GM19395 (cell line): ENCODE measurements at regions not wholly inside any gene's neighbourhood (a gene's known extent, or its start where the extent isn't known, plus 50 kb on each side); places are given as distances from the start of the nearest gene placed in this dataset.

Experiments
- ATAC-seq: cut with Tn5 transposase; IDR thresholded peaks from one replicate; pipeline ENCODE4 v1.9.1; 2021; ENCODE audit warnings: mild to moderate bottlenecking, moderate library complexity; ENCODE audit not compliant: unreplicated experiment

GRCh38 chr6:146886587-146887446, 288.0 kb downstream of the ADGB start:
- no peak for ATAC-seq

GRCh38 chr6:146887447-146888077, 288.8 kb downstream of the ADGB start:
- ATAC-seq: no peak

- no peak for ATAC-seq
These were observed 290.5 kb downstream of the ADGB start for GRCh38 chr6:146889303-146889702.

- no peak for ATAC-seq
These were observed 291.4 kb downstream of the ADGB start for GRCh38 chr6:146890172-146890571.

- ATAC-seq: no peak
These were observed 292.1 kb downstream of the ADGB start for GRCh38 chr6:146890644-146891434.

- no peak for ATAC-seq
These were observed 293.0 kb downstream of the ADGB start for GRCh38 chr6:146891615-146892265.

GRCh38 chr6:146892283-146892612, 293.5 kb downstream of the ADGB start:
- no peak for ATAC-seq

GRCh38 chr6:146892613-146893401, 294.0 kb downstream of the ADGB start:
- no peak for ATAC-seq

GRCh38 chr6:146893690-146894089, 294.9 kb downstream of the ADGB start:
- no peak for ATAC-seq

GRCh38 chr6:146894624-146895023, 295.9 kb downstream of the ADGB start:
- ATAC-seq: no peak

- no peak for ATAC-seq
These were observed 296.5 kb downstream of the ADGB start for GRCh38 chr6:146895101-146895771.

- ATAC-seq: no peak
These were observed 296.9 kb downstream of the ADGB start for GRCh38 chr6:146895772-146896061.

GRCh38 chr6:146896062-146896813, 297.5 kb downstream of the ADGB start:
- no peak for ATAC-seq

- ATAC-seq: no peak
These were observed 298.4 kb downstream of the ADGB start for GRCh38 chr6:146896960-146897701.

GRCh38 chr6:146898069-146898887, 299.5 kb downstream of the ADGB start:
- ATAC-seq: no peak

GRCh38 chr6:146898888-146899227, 300.1 kb downstream of the ADGB start:
- no peak for ATAC-seq

- no peak for ATAC-seq
These were observed 302.0 kb upstream of the STXBP5 start for GRCh38 chr6:146901940-146902816.
